Activated T-helper 17 cell treated with anti-CD3 and anti-CD28 coated beads, Interleukin-2, amount 50 U/mL, for 72 hours (primary cell): ENCODE measurements at regions not wholly inside any gene's neighbourhood (a gene's known extent, or its start where the extent isn't known, plus 50 kb on each side); places are given as distances from the start of the nearest gene placed in this dataset.

Experiments used
- ATAC-seq: fragments of 150-1000 bp; cut with Tn5 transposase; replicated peaks from 2 replicates; pipeline ENCODE4 v1.10.0; 2021; ENCODE audit warnings: mild to moderate bottlenecking, moderate library complexity
- H3K27ac Mint-ChIP-seq: one replicate; pipeline ENCODE4 v1.8.0; 2022; ENCODE audit warnings: mixed read lengths
- H3K27me3 Mint-ChIP-seq: one replicate; pipeline ENCODE4 v1.8.0; 2022; ENCODE audit warnings: mixed read lengths
- H3K36me3 Mint-ChIP-seq: one replicate; pipeline ENCODE4 v1.8.0; 2022; ENCODE audit warnings: low read depth, mild to moderate bottlenecking, mixed read lengths
- H3K4me1 Mint-ChIP-seq: one replicate; pipeline ENCODE4 v1.8.0; 2022; ENCODE audit warnings: mixed read lengths
- H3K4me3 Mint-ChIP-seq: one replicate; pipeline ENCODE4 v1.8.0; 2022; ENCODE audit warnings: mild to moderate bottlenecking, mixed read lengths
- H3K9me3 Mint-ChIP-seq: one replicate; pipeline ENCODE4 v1.8.0; 2022; ENCODE audit warnings: mixed read lengths

- H3K4me3 Mint-ChIP-seq = no peak overlapping the region
- no peaks in the 10 kb centered on the region for H3K9me3 Mint-ChIP-seq
- ATAC-seq = no peak
- no peaks in the 10 kb centered on the region for H3K4me1 Mint-ChIP-seq
- no peak overlapping the region for H3K27ac Mint-ChIP-seq
- no peaks in the 10 kb centered on the region for H3K27me3 Mint-ChIP-seq
- no peaks in the 10 kb centered on the region for H3K36me3 Mint-ChIP-seq
These were observed 140.2 kb upstream of the COL11A1 start for GRCh38 chr1:103248417-103249102.

GRCh38 chr1:103247517-103247916, 139.2 kb upstream of the COL11A1 start:
- no peak for ATAC-seq
- Mint-ChIP-seq H3K27ac (no peak overlapping the region), H3K4me1 (no peaks in the 10 kb centered on the region), H3K4me3 (no peak overlapping the region), H3K27me3 (no peaks in the 10 kb centered on the region), H3K9me3 (no peaks in the 10 kb centered on the region), H3K36me3 (no peaks in the 10 kb centered on the region)

DNA sequence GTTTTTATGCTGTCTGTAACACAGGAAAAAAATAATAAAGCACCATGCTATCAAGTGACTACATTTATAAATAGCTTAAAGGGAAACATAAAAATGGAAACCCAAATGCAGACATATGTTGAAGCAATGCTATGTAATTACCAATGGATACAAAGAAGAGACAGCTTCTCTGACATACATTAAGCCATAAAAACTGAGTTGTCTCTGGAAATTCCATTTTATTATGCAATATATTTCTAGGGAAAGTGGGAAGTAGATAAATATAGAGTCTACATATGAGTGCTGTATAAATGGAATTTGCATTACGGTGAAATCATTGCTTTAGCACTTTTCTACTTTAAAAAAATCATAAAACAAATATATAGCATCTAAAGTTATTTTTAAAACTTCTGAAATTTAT, 135.2 kb upstream of the COL11A1 start:
- no peaks in the 10 kb centered on the region for H3K36me3 Mint-ChIP-seq
- no peak for ATAC-seq
- H3K4me3 Mint-ChIP-seq = no peak overlapping the region
- H3K27me3 Mint-ChIP-seq = no peaks in the 10 kb centered on the region
- no peaks in the 10 kb centered on the region for H3K4me1 Mint-ChIP-seq
- H3K27ac Mint-ChIP-seq = no peak overlapping the region
- no peaks in the 10 kb centered on the region for H3K9me3 Mint-ChIP-seq

DNA sequence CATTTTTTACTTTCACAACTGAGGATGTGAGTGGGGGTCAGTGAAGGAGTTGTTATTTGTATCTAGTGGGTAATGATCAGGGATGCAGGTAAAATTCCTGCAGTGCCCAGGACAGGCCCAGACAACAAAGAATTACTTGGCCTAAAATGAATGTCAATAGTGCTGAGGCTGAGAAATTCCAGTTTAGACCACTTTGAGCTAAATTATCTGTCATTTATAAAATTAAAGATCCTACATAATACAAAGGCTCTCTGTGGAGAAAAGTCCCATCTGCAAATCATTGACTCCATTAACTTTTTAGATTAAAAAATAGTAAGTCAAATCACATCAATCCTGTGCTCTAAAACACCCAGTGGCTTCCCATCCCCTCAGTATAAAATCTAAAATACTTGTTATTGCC, 130.7 kb upstream of the COL11A1 start:
- Mint-ChIP-seq H3K27me3 (no peaks in the 10 kb centered on the region), H3K9me3 (peaks cover 5% of the 10 kb centered on the region), H3K4me3 (no peak overlapping the region), H3K27ac (no peak overlapping the region), H3K4me1 (no peaks in the 10 kb centered on the region), H3K36me3 (no peaks in the 10 kb centered on the region)
- ATAC-seq = no peak

GRCh38 chr1:103230061-103230460, 121.7 kb upstream of the COL11A1 start:
- H3K4me3 Mint-ChIP-seq = no peak overlapping the region
- H3K9me3 Mint-ChIP-seq = peaks cover 4% of the 10 kb centered on the region
- H3K27ac Mint-ChIP-seq = no peak overlapping the region
- no peaks in the 10 kb centered on the region for H3K36me3 Mint-ChIP-seq
- no peaks in the 10 kb centered on the region for H3K4me1 Mint-ChIP-seq
- H3K27me3 Mint-ChIP-seq = no peaks in the 10 kb centered on the region
- ATAC-seq = no peak

DNA sequence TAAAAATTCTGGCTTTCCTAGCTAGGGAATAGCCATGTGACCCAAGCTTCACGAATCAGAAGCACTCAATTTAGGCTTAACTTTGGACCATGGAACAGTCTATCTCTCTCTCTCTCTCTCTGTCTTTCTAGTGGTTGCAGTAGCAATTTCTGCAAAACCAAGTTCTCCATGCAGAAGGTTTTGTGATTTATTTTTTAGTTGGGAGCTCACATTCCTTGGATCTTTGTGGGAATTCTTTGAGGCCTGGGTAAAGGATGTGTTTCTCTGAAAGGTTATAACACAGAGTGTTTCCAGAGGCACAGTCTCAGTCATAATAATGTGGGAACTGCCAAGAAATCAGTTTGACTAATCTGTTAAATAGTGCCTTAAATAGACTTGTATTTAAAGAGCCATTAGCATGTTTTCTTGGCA, 112.3 kb upstream of the COL11A1 start:
- H3K4me1 Mint-ChIP-seq = no peaks in the 10 kb centered on the region
- no peaks in the 10 kb centered on the region for H3K9me3 Mint-ChIP-seq
- H3K27me3 Mint-ChIP-seq = no peaks in the 10 kb centered on the region
- H3K36me3 Mint-ChIP-seq = no peaks in the 10 kb centered on the region
- H3K4me3 Mint-ChIP-seq = no peak overlapping the region
- no peak overlapping the region for H3K27ac Mint-ChIP-seq
- ATAC-seq = no peak

GRCh38 chr1:103218821-103219220, 110.5 kb upstream of the COL11A1 start:
- H3K4me1 Mint-ChIP-seq = no peaks in the 10 kb centered on the region
- H3K36me3 Mint-ChIP-seq = no peaks in the 10 kb centered on the region
- no peak overlapping the region for H3K4me3 Mint-ChIP-seq
- no peak overlapping the region for H3K27ac Mint-ChIP-seq
- peaks cover 4% of the 10 kb centered on the region for H3K9me3 Mint-ChIP-seq
- ATAC-seq = no peak
- peaks cover 3% of the 10 kb centered on the region for H3K27me3 Mint-ChIP-seq

DNA sequence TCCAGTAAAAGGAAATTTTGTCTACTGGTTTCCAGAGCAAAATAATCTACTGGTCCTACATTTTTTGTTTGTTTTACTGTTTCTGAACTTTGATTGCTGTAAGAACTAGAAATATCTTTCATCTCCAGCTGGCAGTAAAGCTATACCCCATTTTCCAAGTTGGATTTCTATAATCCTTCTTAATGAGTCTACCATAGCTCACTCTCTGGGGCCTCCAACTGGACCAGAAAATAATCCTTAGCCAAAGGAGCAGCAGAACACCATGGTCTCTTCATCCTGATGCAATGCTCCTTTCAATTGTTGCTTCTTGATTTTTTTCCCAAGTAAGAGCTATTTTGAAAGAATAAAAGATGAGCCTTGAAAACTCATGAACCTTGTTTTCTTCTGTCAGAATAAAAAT, 110.0 kb upstream of the COL11A1 start:
- H3K9me3 Mint-ChIP-seq = peaks cover 4% of the 10 kb centered on the region
- H3K36me3 Mint-ChIP-seq = no peaks in the 10 kb centered on the region
- no peak overlapping the region for H3K4me3 Mint-ChIP-seq
- no peaks in the 10 kb centered on the region for H3K4me1 Mint-ChIP-seq
- H3K27ac Mint-ChIP-seq = no peak overlapping the region
- H3K27me3 Mint-ChIP-seq = peaks cover 3% of the 10 kb centered on the region
- no peak for ATAC-seq

GRCh38 chr1:103211073-103211472, 102.8 kb upstream of the COL11A1 start:
- Mint-ChIP-seq H3K4me1 (no peaks in the 10 kb centered on the region), H3K4me3 (no peak overlapping the region), H3K36me3 (no peaks in the 10 kb centered on the region), H3K27ac (no peak overlapping the region), H3K27me3 (peaks cover 3% of the 10 kb centered on the region), H3K9me3 (peaks cover 4% of the 10 kb centered on the region)
- no peak for ATAC-seq

DNA sequence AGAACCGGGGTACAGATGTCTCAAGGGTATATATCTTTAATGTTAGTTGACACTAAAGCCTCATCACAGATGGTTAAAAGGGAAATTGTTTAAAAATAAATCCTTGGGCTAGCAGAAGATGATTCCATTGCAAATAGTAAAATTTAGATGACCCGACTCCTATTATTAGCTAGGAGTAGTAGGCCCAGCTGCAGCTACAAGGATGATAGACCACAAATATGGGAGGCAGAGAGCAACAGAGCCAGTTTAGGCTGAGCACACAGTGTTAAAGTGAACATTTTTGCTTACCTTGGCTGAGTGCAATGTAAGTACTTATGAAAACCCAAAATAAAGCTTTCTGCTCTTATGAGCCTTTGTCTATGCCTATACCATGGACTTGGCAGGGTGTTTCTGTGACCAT, 100.5 kb upstream of the COL11A1 start:
- Mint-ChIP-seq H3K4me3 (no peak overlapping the region), H3K27ac (no peak overlapping the region), H3K4me1 (no peaks in the 10 kb centered on the region), H3K9me3 (no peaks in the 10 kb centered on the region), H3K36me3 (no peaks in the 10 kb centered on the region), H3K27me3 (no peaks in the 10 kb centered on the region)
- no peak for ATAC-seq

- Mint-ChIP-seq H3K27ac (no peak overlapping the region), H3K27me3 (no peaks in the 10 kb centered on the region), H3K4me1 (no peaks in the 10 kb centered on the region), H3K9me3 (no peaks in the 10 kb centered on the region), H3K36me3 (no peaks in the 10 kb centered on the region), H3K4me3 (no peak overlapping the region)
- no peak for ATAC-seq
These were observed 90.7 kb upstream of the COL11A1 start for GRCh38 chr1:103199001-103199400.

DNA sequence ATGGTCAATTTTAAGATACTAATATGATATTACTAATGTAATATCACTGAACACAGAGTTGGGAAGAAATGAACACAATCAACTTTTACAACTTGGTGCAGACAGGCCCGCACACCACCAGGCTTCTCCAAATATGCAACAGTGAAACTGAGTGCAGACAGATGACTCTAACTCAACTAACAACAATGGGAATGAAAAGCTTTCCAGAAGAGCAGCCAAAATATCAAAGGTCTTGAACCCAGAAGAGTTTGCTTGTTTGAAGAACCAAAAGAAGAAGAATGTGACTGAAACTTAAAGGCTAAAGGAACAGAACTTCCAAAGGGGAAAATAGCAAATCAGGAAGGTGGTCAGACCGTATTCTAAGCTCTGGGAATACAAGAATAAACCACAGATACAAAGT, 89.8 kb upstream of the COL11A1 start:
- H3K36me3 Mint-ChIP-seq = no peaks in the 10 kb centered on the region
- no peak for ATAC-seq
- H3K27ac Mint-ChIP-seq = no peak overlapping the region
- no peak overlapping the region for H3K4me3 Mint-ChIP-seq
- no peaks in the 10 kb centered on the region for H3K4me1 Mint-ChIP-seq
- no peaks in the 10 kb centered on the region for H3K27me3 Mint-ChIP-seq
- no peaks in the 10 kb centered on the region for H3K9me3 Mint-ChIP-seq

- Mint-ChIP-seq H3K4me1 (no peaks in the 10 kb centered on the region), H3K36me3 (no peaks in the 10 kb centered on the region), H3K27me3 (no peaks in the 10 kb centered on the region), H3K27ac (no peak overlapping the region), H3K4me3 (no peak overlapping the region), H3K9me3 (no peaks in the 10 kb centered on the region)
- no peak for ATAC-seq
These were observed 88.9 kb upstream of the COL11A1 start for GRCh38 chr1:103197216-103197615.

DNA sequence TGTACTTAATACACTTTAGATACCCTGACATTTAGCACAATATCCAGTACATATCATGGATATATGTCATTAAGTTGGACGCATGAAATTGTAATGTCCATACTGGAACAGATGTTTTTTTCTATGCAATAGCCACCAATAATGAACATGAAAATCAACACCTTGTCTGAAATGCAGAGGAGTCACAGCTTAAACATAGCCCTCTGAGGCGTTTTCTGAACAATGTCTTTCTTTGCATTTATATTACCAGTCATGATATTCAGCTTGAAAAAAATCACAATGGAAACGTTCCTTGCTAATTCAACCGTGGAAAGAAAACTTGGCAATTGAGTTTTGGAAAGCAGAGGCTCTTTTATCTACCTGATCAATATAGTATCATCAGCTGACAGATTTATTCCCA, 86.7 kb upstream of the COL11A1 start:
- Mint-ChIP-seq H3K27ac (no peak overlapping the region), H3K4me3 (no peak overlapping the region), H3K9me3 (no peaks in the 10 kb centered on the region), H3K27me3 (no peaks in the 10 kb centered on the region), H3K4me1 (no peaks in the 10 kb centered on the region), H3K36me3 (no peaks in the 10 kb centered on the region)
- ATAC-seq = no peak

GRCh38 chr1:103194060-103194459, 85.7 kb upstream of the COL11A1 start:
- Mint-ChIP-seq H3K27ac (no peak overlapping the region), H3K9me3 (no peaks in the 10 kb centered on the region), H3K27me3 (no peaks in the 10 kb centered on the region), H3K4me3 (no peak overlapping the region), H3K4me1 (no peaks in the 10 kb centered on the region), H3K36me3 (no peaks in the 10 kb centered on the region)
- ATAC-seq = no peak

GRCh38 chr1:103191327-103191726, 83.0 kb upstream of the COL11A1 start:
- no peak overlapping the region for H3K4me3 Mint-ChIP-seq
- no peaks in the 10 kb centered on the region for H3K9me3 Mint-ChIP-seq
- H3K27me3 Mint-ChIP-seq = no peaks in the 10 kb centered on the region
- no peak overlapping the region for H3K27ac Mint-ChIP-seq
- ATAC-seq = no peak
- H3K36me3 Mint-ChIP-seq = no peaks in the 10 kb centered on the region
- H3K4me1 Mint-ChIP-seq = no peaks in the 10 kb centered on the region
